A673 (cell line): ENCODE measurements at regions not wholly inside any gene's neighbourhood (a gene's known extent, or its start where the extent isn't known, plus 50 kb on each side); places are given as distances from the start of the nearest gene placed in this dataset.

Source experiments
- CTCF ChIP-seq: fragments of 300-800, 200-600 bp; sonication (generic); conservative IDR thresholded peaks from 2 replicates; pipeline ENCODE4 v1.5.1; 2017; ENCODE audit warnings: low read depth, mild to moderate bottlenecking, antibody characterized with exemption, low read length, moderate library complexity, mixed read lengths
- EZH2 ChIP-seq: fragments of 200-600 bp; sonication (generic); IDR thresholded peaks from 2 replicates; pipeline ENCODE4 v1.6.1; 2017; ENCODE audit warnings: borderline replicate concordance, low read depth, mild to moderate bottlenecking, mixed read lengths, antibody characterized with exemption, low read length; ENCODE audit not compliant: poor library complexity, severe bottlenecking

GRCh38 chr2:167404627-167405284 is 516.5 kb downstream of the XIRP2 start:
- TF ChIP-seq CTCF: no peak
- no peak for TF ChIP-seq EZH2
